Fibroblast of lung (primary cell): ENCODE measurements at regions not wholly inside any gene's neighbourhood (a gene's known extent, or its start where the extent isn't known, plus 50 kb on each side); places are given as distances from the start of the nearest gene placed in this dataset.

Experiments used
- DNase-seq, 2 donors: peaks; one replicate each; pipeline versions ENCODE4 v3.0.0 to v3.0.0-alpha.2; 2010; ENCODE audit warnings: low read depth in 2 of 2
- H2AFZ ChIP-seq: 2 replicates; pipeline ENCODE4 v1.5.1; 2012; ENCODE audit warnings: low read length, control low read depth, inconsistent platforms
- H3K27ac ChIP-seq: 2 replicates; pipeline ENCODE4 v1.5.1; 2011; ENCODE audit warnings: low read length, control low read depth; ENCODE audit not compliant: insufficient read depth
- H3K27me3 ChIP-seq: 2 replicates; pipeline ENCODE4 v1.5.1; 2011; ENCODE audit warnings: mild to moderate bottlenecking, low read length; ENCODE audit not compliant: control insufficient read depth, insufficient read depth
- H3K36me3 ChIP-seq: 2 replicates; pipeline ENCODE4 v1.5.1; 2011; ENCODE audit warnings: low read length; ENCODE audit not compliant: control insufficient read depth, insufficient read depth
- H3K4me1 ChIP-seq: 2 replicates; pipeline ENCODE4 v1.5.1; 2011; ENCODE audit warnings: low read length; ENCODE audit not compliant: control insufficient read depth, insufficient read depth; ENCODE audit errors: extremely low read depth
- H3K4me2 ChIP-seq: 2 replicates; pipeline ENCODE4 v1.5.1; 2011; ENCODE audit warnings: low read length, control low read depth; ENCODE audit not compliant: insufficient read depth; ENCODE audit errors: extremely low read depth
- H3K4me3 ChIP-seq, 4 experiments: fragments of 200-600 bp in 1 of 4; sonication (generic) in 1 of 4; replicated peaks in 1 of 4; 2 replicates each; pipeline ENCODE4 v1.5.1; 2011 to 2016; ENCODE audit warnings: low read length in 4 of 4, low read depth in 3 of 4, mild to moderate bottlenecking in 3 of 4, control low read depth in 2 of 4, inconsistent platforms in 1 of 4, mixed read lengths in 1 of 4; ENCODE audit not compliant: insufficient read depth in 1 of 4; ENCODE audit errors: control extremely low read depth in 1 of 4
- H3K79me2 ChIP-seq: 2 replicates; pipeline ENCODE4 v1.5.1; 2012; ENCODE audit warnings: mild to moderate bottlenecking, low read length, inconsistent platforms; ENCODE audit not compliant: control insufficient read depth, insufficient read depth
- H3K9ac ChIP-seq: 2 replicates; pipeline ENCODE4 v1.5.1; 2011; ENCODE audit warnings: mild to moderate bottlenecking, low read length, control low read depth; ENCODE audit not compliant: insufficient read depth
- H3K9me3 ChIP-seq: 2 replicates; pipeline ENCODE4 v1.5.1; 2012; ENCODE audit warnings: low read depth, low read length; ENCODE audit not compliant: control insufficient read depth, insufficient read depth
- H4K20me1 ChIP-seq: 2 replicates; pipeline ENCODE4 v1.5.1; 2011; ENCODE audit warnings: low read length; ENCODE audit not compliant: control insufficient read depth, insufficient read depth; ENCODE audit errors: extremely low read depth
- CTCF ChIP-seq, 2 donors: IDR thresholded peaks in 1 of 2; conservative IDR thresholded peaks in 1 of 2; 1 replicate in 1 of 2; 2 replicates in 1 of 2; pipeline ENCODE4 v1.5.1; 2011 to 2012; ENCODE audit warnings: low read length in 2 of 2, control low read depth in 1 of 2, inconsistent platforms in 1 of 2, low read depth in 1 of 2, mild to moderate bottlenecking in 1 of 2
- EZH2 ChIP-seq: IDR thresholded peaks from 2 replicates; pipeline ENCODE4 v1.5.1; 2012; ENCODE audit warnings: low read length, control low read depth, mild to moderate bottlenecking; ENCODE audit errors: missing control alignments

GRCh38 chr11:15497366-15497765 is 382.6 kb downstream of the INSC start:
- no peak overlapping the region for H3K4me2 ChIP-seq
- no peaks in the 10 kb centered on the region for H3K36me3 ChIP-seq
- no peaks in the 10 kb centered on the region for H3K27me3 ChIP-seq
- H3K9ac ChIP-seq, result no peak overlapping the region
- no peaks in the 10 kb centered on the region for H3K9me3 ChIP-seq
- TF ChIP-seq CTCF (conservative IDR thresholded peaks at IDR 0.05 in 1 of 2, IDR thresholded peaks at IDR 0.05 in 1 of 2; ENCODE audit: low read depth in 1 of 2, low read length in 2 of 2), result no peak
- no peak for TF ChIP-seq EZH2
- H2AFZ ChIP-seq, result no peak overlapping the region
- no peaks in the 10 kb centered on the region for H3K4me1 ChIP-seq
- H3K79me2 ChIP-seq, result no peaks in the 10 kb centered on the region
- H3K27ac ChIP-seq, result no peak overlapping the region
- H4K20me1 ChIP-seq, result no peaks in the 10 kb centered on the region
- H3K4me3 ChIP-seq, result no peak overlapping the region
- no peak for DNase-seq

- Histone ChIP-seq H3K9me3 (no peaks in the 10 kb centered on the region), H3K4me3 (no peak overlapping the region), H2AFZ (no peak overlapping the region), H3K27me3 (no peaks in the 10 kb centered on the region), H4K20me1 (no peaks in the 10 kb centered on the region), H3K27ac (no peak overlapping the region), H3K4me2 (no peak overlapping the region), H3K36me3 (no peaks in the 10 kb centered on the region), H3K9ac (no peak overlapping the region), H3K4me1 (no peaks in the 10 kb centered on the region), H3K79me2 (no peaks in the 10 kb centered on the region)
- DNase-seq, result no peak
- TF ChIP-seq EZH2 (no peak), CTCF (conservative IDR thresholded peaks at IDR 0.05 in 1 of 2, IDR thresholded peaks at IDR 0.05 in 1 of 2; ENCODE audit: low read depth in 1 of 2, low read length in 2 of 2) (no peak)
Measured at GRCh38 chr11:15499674-15500073, 385.0 kb downstream of the INSC start.

GRCh38 chr11:15500643-15501042 is 385.9 kb downstream of the INSC start:
- H3K4me3 ChIP-seq, result no peak overlapping the region
- H3K36me3 ChIP-seq, result no peaks in the 10 kb centered on the region
- no peak overlapping the region for H2AFZ ChIP-seq
- no peaks in the 10 kb centered on the region for H4K20me1 ChIP-seq
- H3K27me3 ChIP-seq, result no peaks in the 10 kb centered on the region
- no peak for DNase-seq
- no peak overlapping the region for H3K4me2 ChIP-seq
- no peaks in the 10 kb centered on the region for H3K4me1 ChIP-seq
- H3K79me2 ChIP-seq, result no peaks in the 10 kb centered on the region
- H3K27ac ChIP-seq, result no peak overlapping the region
- no peak for TF ChIP-seq EZH2
- TF ChIP-seq CTCF (conservative IDR thresholded peaks at IDR 0.05 in 1 of 2, IDR thresholded peaks at IDR 0.05 in 1 of 2; ENCODE audit: low read depth in 1 of 2, low read length in 2 of 2), result no peak
- no peaks in the 10 kb centered on the region for H3K9me3 ChIP-seq
- no peak overlapping the region for H3K9ac ChIP-seq
